Suprapubic skin (tissue), 4 donors: ENCODE measurements at regions not wholly inside any gene's neighbourhood (a gene's known extent, or its start where the extent isn't known, plus 50 kb on each side); places are given as distances from the start of the nearest gene placed in this dataset.

Source experiments
- DNase-seq, 2 donors: peaks; one replicate each; pipeline ENCODE4 v3.0.0-alpha.2; 2019; ENCODE audit warnings: low spot score in 2 of 2
- H3K27ac ChIP-seq: fragments of 200-600 bp; sonication (generic); one replicate; pipeline ENCODE4 v1.5.1; 2019
- H3K27me3 ChIP-seq: fragments of 200-600 bp; sonication (generic); one replicate; pipeline ENCODE4 v1.5.1; 2019
- H3K36me3 ChIP-seq: fragments of 200-600 bp; sonication (generic); one replicate; pipeline ENCODE4 v1.5.1; 2019
- H3K4me1 ChIP-seq: fragments of 200-600 bp; sonication (generic); one replicate; pipeline ENCODE4 v1.5.1; 2019
- H3K4me3 ChIP-seq: fragments of 200-600 bp; sonication (generic); one replicate; pipeline ENCODE4 v1.5.1; 2019; ENCODE audit warnings: mild to moderate bottlenecking
- H3K9me3 ChIP-seq: fragments of 200-600 bp; sonication (generic); one replicate; pipeline ENCODE4 v1.5.1; 2019
- EP300 ChIP-seq: sonication (generic); formaldehyde crosslinking; IDR thresholded peaks from one replicate; pipeline ENCODE4 v1.6.1; 2017; ENCODE audit warnings: antibody characterized with exemption
- POLR2A ChIP-seq, 2 donors: fragments of 450-650 bp; IDR thresholded peaks; one replicate each; pipeline ENCODE4 v1.6.1; 2017; ENCODE audit warnings: antibody characterized with exemption in 2 of 2, mild to moderate bottlenecking in 2 of 2, moderate library complexity in 2 of 2
- POLR2AphosphoS5 ChIP-seq, 3 donors: sonication (generic); formaldehyde crosslinking; IDR thresholded peaks; one replicate each; pipeline ENCODE4 v1.6.1; 2017; ENCODE audit warnings: antibody characterized with exemption in 3 of 3
- WGBS: methylation state at CpG from one replicate; pipeline ENCODE4 v1.1.5; 2018; 5-methylcytosine and 5-hydroxymethylcytosine counted together
- TF ChIP-seq, protein P1 (sequence below), 2 donors: fragments of 200-600 bp in 1 of 2; fragments of 450-650 bp in 1 of 2; sonication (generic) in 1 of 2; IDR thresholded peaks; one replicate each; pipeline ENCODE4 v1.5.1; 2016 to 2019; ENCODE audit warnings: antibody characterized with exemption in 2 of 2, mild to moderate bottlenecking in 1 of 2, moderate library complexity in 1 of 2

DNA sequence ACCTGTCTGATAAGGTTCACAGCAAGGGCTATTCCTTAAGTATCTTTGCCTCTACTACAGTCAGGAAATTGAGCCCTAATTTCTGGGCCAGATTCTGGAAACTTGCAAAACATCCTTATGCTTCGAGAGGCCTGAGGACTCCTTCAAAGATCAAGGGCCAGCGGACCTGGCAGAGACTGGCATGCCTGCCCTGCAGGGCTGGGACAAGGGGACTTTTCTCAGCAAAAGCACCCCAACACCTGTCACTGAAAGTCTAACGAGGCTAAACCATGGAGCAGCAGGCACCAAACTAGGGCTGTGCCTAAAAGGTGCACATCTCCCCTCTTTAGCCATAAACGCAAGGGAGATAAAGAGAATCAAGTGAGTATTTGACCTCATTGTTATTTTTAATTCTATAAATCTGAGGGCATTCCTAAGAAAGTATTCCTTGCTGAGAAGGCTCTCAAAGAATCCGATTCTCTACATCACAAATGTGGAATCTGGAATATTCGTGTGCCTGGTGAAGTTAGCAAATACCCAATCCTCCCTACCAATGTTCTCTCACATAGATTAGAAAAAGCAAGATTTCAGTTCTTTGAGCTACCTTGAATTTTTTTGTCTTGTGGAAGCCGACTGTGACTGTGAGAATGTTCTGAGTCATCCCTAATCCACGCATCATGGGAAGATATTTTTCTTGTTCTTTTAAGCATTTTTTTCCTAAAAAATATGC lies 328.2 kb upstream of the NOVA1 start:
- no peak for DNase-seq
- TF ChIP-seq POLR2AphosphoS5 (IDR thresholded peaks at IDR 0.05), result no peak
- no peak for TF ChIP-seq EP300
- TF ChIP-seq, protein P1, sequence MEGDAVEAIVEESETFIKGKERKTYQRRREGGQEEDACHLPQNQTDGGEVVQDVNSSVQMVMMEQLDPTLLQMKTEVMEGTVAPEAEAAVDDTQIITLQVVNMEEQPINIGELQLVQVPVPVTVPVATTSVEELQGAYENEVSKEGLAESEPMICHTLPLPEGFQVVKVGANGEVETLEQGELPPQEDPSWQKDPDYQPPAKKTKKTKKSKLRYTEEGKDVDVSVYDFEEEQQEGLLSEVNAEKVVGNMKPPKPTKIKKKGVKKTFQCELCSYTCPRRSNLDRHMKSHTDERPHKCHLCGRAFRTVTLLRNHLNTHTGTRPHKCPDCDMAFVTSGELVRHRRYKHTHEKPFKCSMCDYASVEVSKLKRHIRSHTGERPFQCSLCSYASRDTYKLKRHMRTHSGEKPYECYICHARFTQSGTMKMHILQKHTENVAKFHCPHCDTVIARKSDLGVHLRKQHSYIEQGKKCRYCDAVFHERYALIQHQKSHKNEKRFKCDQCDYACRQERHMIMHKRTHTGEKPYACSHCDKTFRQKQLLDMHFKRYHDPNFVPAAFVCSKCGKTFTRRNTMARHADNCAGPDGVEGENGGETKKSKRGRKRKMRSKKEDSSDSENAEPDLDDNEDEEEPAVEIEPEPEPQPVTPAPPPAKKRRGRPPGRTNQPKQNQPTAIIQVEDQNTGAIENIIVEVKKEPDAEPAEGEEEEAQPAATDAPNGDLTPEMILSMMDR (IDR thresholded peaks at IDR 0.05), result no peak

DNA sequence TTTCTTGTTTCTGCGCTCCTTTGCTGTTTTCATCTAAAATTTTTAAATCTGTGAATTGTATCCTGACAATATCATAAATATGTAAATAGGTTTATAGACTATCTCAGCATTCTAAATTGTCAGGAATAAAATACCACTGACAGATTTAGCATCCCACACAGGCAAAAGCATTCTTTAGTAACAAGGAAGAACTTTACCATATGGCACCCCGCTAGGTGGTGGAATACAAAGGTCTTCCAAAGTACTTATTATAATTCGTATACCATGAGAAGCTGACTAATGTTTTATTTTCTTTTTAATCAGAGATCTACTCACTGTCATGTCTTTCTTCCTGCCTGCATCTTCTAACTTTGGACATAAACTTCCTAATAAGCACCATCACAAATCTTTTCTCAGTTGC lies 328.8 kb upstream of the NOVA1 start:
- H3K36me3 ChIP-seq, result no peaks in the 10 kb centered on the region
- 44% methylated on average over 3 of the region's 3 CpGs for WGBS
- H3K9me3 ChIP-seq, result no peaks in the 10 kb centered on the region
- H3K27ac ChIP-seq, result no peak overlapping the region
- DNase-seq, result no peak
- H3K27me3 ChIP-seq, result no peaks in the 10 kb centered on the region
- H3K4me1 ChIP-seq, result no peaks in the 10 kb centered on the region
- no peak overlapping the region for H3K4me3 ChIP-seq
- TF ChIP-seq, protein P1 (IDR thresholded peaks at IDR 0.05), result no peak
- TF ChIP-seq EP300 (no peak), POLR2A (IDR thresholded peaks at IDR 0.05) (no peak), POLR2AphosphoS5 (IDR thresholded peaks at IDR 0.05) (no peak)

More for the DNA sequence above, 328.2 kb upstream of the NOVA1 start:
- no peaks in the 10 kb centered on the region for H3K27me3 ChIP-seq
- H3K36me3 ChIP-seq, result no peaks in the 10 kb centered on the region
- 71% methylated on average over 8 of the region's 8 CpGs for WGBS
- no peaks in the 10 kb centered on the region for H3K4me1 ChIP-seq
- H3K9me3 ChIP-seq, result no peaks in the 10 kb centered on the region
- no peak overlapping the region for H3K27ac ChIP-seq
- no peak overlapping the region for H3K4me3 ChIP-seq

DNA sequence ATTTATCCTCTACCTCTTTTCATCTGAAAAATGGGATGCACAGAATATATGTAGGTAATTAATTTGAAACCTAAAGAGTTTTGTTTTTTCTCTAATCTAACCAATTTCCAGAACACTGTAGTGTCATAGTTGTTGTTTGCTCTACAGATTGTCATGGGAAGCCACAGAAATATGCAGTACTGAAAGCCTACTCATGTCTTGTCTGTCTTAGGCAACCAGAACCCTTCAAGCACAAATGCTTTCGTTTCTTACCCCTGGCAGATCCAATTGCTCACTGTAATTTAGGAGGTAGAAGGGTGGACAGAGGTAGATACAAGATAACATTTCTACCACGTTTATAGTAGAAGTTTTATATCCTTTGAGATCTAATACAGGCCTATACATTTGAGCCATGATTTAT lies 330.2 kb upstream of the NOVA1 start:
- H3K4me1 ChIP-seq, result no peaks in the 10 kb centered on the region
- TF ChIP-seq POLR2A (IDR thresholded peaks at IDR 0.05) (no peak), EP300 (no peak), POLR2AphosphoS5 (IDR thresholded peaks at IDR 0.05) (no peak)
- TF ChIP-seq, protein P1 (IDR thresholded peaks at IDR 0.05), result no peak
- no peaks in the 10 kb centered on the region for H3K36me3 ChIP-seq
- H3K9me3 ChIP-seq, result no peaks in the 10 kb centered on the region
- H3K27me3 ChIP-seq, result no peaks in the 10 kb centered on the region
- no peak overlapping the region for H3K27ac ChIP-seq
- H3K4me3 ChIP-seq, result no peak overlapping the region
- 61% methylated on average over 2 of the region's 2 CpGs for WGBS
- no peak for DNase-seq

DNA sequence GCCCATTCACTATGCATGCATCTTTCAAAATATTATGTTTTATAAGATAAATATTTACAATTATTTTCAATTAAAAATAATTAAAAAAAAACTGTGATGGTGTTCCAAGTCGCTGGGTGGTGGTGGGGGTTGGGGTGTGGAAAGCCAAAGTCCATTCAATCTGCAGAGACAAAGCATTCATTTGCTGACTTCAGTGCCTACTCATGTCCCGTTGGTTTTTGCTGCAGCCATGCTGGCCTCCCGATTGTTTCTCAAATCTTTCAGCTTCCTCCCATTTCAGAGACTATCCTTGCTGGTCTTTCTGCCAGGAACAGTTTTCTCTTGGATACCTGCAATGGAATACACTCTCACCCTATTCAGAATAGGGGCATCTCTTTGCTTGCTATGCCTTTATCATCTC lies 331.5 kb upstream of the NOVA1 start:
- no peaks in the 10 kb centered on the region for H3K36me3 ChIP-seq
- no peaks in the 10 kb centered on the region for H3K27me3 ChIP-seq
- TF ChIP-seq POLR2AphosphoS5 (IDR thresholded peaks at IDR 0.05) (no peak), EP300 (no peak), POLR2A (IDR thresholded peaks at IDR 0.05) (no peak)
- TF ChIP-seq, protein P1 (IDR thresholded peaks at IDR 0.05), result no peak
- H3K27ac ChIP-seq, result no peak overlapping the region
- H3K4me3 ChIP-seq, result no peak overlapping the region
- 83% methylated on average over 3 of the region's 3 CpGs for WGBS
- no peaks in the 10 kb centered on the region for H3K9me3 ChIP-seq
- no peaks in the 10 kb centered on the region for H3K4me1 ChIP-seq
- DNase-seq, result no peak

DNA sequence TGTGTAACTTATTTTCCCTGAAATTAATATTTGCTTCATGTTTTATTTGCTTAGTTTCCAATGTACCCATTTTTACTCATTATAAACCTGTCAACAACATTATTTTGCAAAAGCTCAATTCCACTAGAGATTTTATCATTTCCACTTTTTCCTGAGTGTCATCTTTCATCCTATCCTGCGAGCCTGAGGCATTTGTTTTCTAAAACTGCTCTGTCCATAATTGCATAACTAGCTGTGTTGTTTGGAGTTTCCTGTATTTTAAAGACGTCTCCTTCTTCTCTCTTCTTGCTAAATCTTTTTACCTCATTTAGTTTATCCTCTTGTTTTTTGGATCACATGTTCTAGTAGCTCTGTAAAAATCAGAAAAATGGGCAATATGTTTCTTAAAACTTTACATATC lies 332.7 kb upstream of the NOVA1 start:
- Histone ChIP-seq H3K27ac (no peak overlapping the region), H3K27me3 (no peaks in the 10 kb centered on the region), H3K9me3 (no peaks in the 10 kb centered on the region), H3K4me3 (no peak overlapping the region), H3K4me1 (no peaks in the 10 kb centered on the region), H3K36me3 (no peaks in the 10 kb centered on the region)
- no peak for DNase-seq
- 30% methylated on average over 2 of the region's 2 CpGs for WGBS
- TF ChIP-seq POLR2AphosphoS5 (IDR thresholded peaks at IDR 0.05) (no peak), EP300 (no peak), POLR2A (IDR thresholded peaks at IDR 0.05) (no peak)
- TF ChIP-seq, protein P1 (IDR thresholded peaks at IDR 0.05), result no peak
